Endothelial cell of umbilical vein (primary cell): ENCODE measurements at regions not wholly inside any gene's neighbourhood (a gene's known extent, or its start where the extent isn't known, plus 50 kb on each side); places are given as distances from the start of the nearest gene placed in this dataset.

Source experiments
- BruUV-seq: library from RNA; stranded (reverse); fragments of 400-500 nt; replicated peaks from 2 replicates; lab custom pipeline; 2021; lab: Mats Ljungman, UMichigan
- CTCF ChIA-PET: fragments of 300-600, 350-600 bp; sonication (Branson Sonifier 250); formaldehyde crosslinking; loops from one replicate; lab custom pipeline; 2021; ENCODE audit warnings: antibody characterized with exemption, inconsistent platforms; lab: Charles Lee
- POLR2A ChIA-PET: fragments of 300-600, 350-600 bp; sonication (Branson Sonifier 250); formaldehyde crosslinking; loops from one replicate; lab custom pipeline; 2021; ENCODE audit warnings: antibody characterized with exemption, inconsistent platforms; lab: Charles Lee
- DNase-seq: peaks from one replicate; pipeline ENCODE4 v3.0.0-alpha.2; 2011; ENCODE audit warnings: low read depth, low spot score
- FAIRE-seq: peaks from 2 replicates; lab custom pipeline; 2011; peaks lifted over from hg19 to GRCh38; lab: Jason Lieb, UNC
- H2AFZ ChIP-seq: 2 replicates; pipeline ENCODE4 v1.6.0; 2012; ENCODE audit warnings: low read depth, low read length, control low read depth, inconsistent platforms
- H3K27ac ChIP-seq: 2 replicates; pipeline ENCODE4 v1.5.1; 2011; ENCODE audit warnings: low read depth, mild to moderate bottlenecking, control low read depth, low read length, moderate library complexity; ENCODE audit not compliant: insufficient read depth
- H3K27me3 ChIP-seq, 2 experiments: 2 replicates each; pipeline versions ENCODE4 v1.6.0 to v1.6.1; 2011; ENCODE audit warnings: low read length in 2 of 2, mixed read lengths in 1 of 2; ENCODE audit not compliant: control insufficient read depth in 2 of 2, insufficient read depth in 2 of 2
- H3K36me3 ChIP-seq, 2 experiments: 2 replicates in 1 of 2; 3 replicates in 1 of 2; pipeline ENCODE4 v1.5.1; 2011; ENCODE audit warnings: low read length in 2 of 2, mild to moderate bottlenecking in 1 of 2, moderate library complexity in 1 of 2; ENCODE audit not compliant: control insufficient read depth in 2 of 2, insufficient read depth in 2 of 2; ENCODE audit errors: extremely low read depth in 1 of 2
- H3K4me1 ChIP-seq: 3 replicates; pipeline ENCODE4 v1.5.1; 2011; ENCODE audit warnings: mild to moderate bottlenecking, low read length; ENCODE audit not compliant: control insufficient read depth, insufficient read depth; ENCODE audit errors: extremely low read depth
- H3K4me2 ChIP-seq: 2 replicates; pipeline ENCODE4 v1.6.1; 2011; ENCODE audit warnings: low read length, control low read depth, mixed read lengths; ENCODE audit not compliant: insufficient read depth
- H3K4me3 ChIP-seq, 3 experiments: fragments of 200-600 bp in 1 of 3; sonication (generic), shearing (Covaris generic) in 1 of 3; replicated peaks in 1 of 3; 2 replicates each; pipeline ENCODE4 v1.5.1; 2011 to 2016; ENCODE audit warnings: control low read depth in 3 of 3, low read length in 3 of 3, mild to moderate bottlenecking in 2 of 3, inconsistent platforms in 1 of 3, low read depth in 1 of 3, moderate library complexity in 1 of 3; ENCODE audit not compliant: insufficient read depth in 1 of 3
- H3K79me2 ChIP-seq: 2 replicates; pipeline ENCODE4 v1.6.0; 2012; ENCODE audit warnings: low read length, inconsistent platforms; ENCODE audit not compliant: control insufficient read depth, insufficient read depth
- H3K9ac ChIP-seq: replicated peaks from 2 replicates; pipeline ENCODE3; 2011; ENCODE audit warnings: low read length, control low read depth; ENCODE audit not compliant: insufficient read depth; ENCODE audit errors: extremely low read depth
- H3K9me1 ChIP-seq: replicated peaks from 3 replicates; pipeline ENCODE4 v1.6.0; 2011; ENCODE audit warnings: mild to moderate bottlenecking, low read length; ENCODE audit not compliant: control insufficient read depth, insufficient read depth; ENCODE audit errors: extremely low read depth
- H3K9me3 ChIP-seq: replicated peaks from 2 replicates; pipeline ENCODE4 v1.5.1; 2012; ENCODE audit warnings: low read length, inconsistent platforms; ENCODE audit not compliant: control insufficient read depth, insufficient read depth
- H4K20me1 ChIP-seq: replicated peaks from 2 replicates; pipeline ENCODE3; 2011; ENCODE audit warnings: mild to moderate bottlenecking, low read length; ENCODE audit not compliant: control insufficient read depth, insufficient read depth; ENCODE audit errors: extremely low read depth
- CTCF ChIP-seq, 2 donors: IDR thresholded peaks; 1 replicate in 1 of 2; 2 replicates in 1 of 2; pipeline ENCODE4 v1.5.1; 2011; ENCODE audit warnings: low read length in 2 of 2, mild to moderate bottlenecking in 2 of 2, moderate library complexity in 2 of 2, control low read depth in 1 of 2, inconsistent platforms in 1 of 2, low read depth in 1 of 2; ENCODE audit not compliant: insufficient read depth in 1 of 2; ENCODE audit errors: extremely low read depth in 1 of 2
- EZH2 ChIP-seq: IDR thresholded peaks from 2 replicates; pipeline ENCODE4 v1.6.1; 2012; ENCODE audit warnings: borderline replicate concordance, low read depth, mild to moderate bottlenecking, moderate library complexity, low read length, inconsistent platforms; ENCODE audit not compliant: severe bottlenecking
- FOS ChIP-seq: IDR thresholded peaks from 2 replicates; pipeline ENCODE4 v1.6.1; 2011; ENCODE audit warnings: mild to moderate bottlenecking, low read length, moderate library complexity, borderline replicate concordance; ENCODE audit not compliant: insufficient read depth
- GATA2 ChIP-seq: IDR thresholded peaks from 2 replicates; pipeline ENCODE4 v1.7.0; 2011; ENCODE audit warnings: low read depth, mild to moderate bottlenecking, moderate library complexity, mixed read lengths, low read length; ENCODE audit not compliant: insufficient read length, insufficient read depth
- JUN ChIP-seq: IDR thresholded peaks from 2 replicates; pipeline ENCODE4 v1.6.1; 2011; ENCODE audit warnings: borderline replicate concordance, low read depth; ENCODE audit not compliant: insufficient read length, insufficient read depth
- MAX ChIP-seq: IDR thresholded peaks from 2 replicates; pipeline ENCODE4 v1.6.1; 2011; ENCODE audit not compliant: insufficient read depth, insufficient read length
- MYC ChIP-seq: IDR thresholded peaks from one replicate; pipeline ENCODE4 v1.6.1; 2011; ENCODE audit warnings: mild to moderate bottlenecking, low read depth, low read length
- POLR2A ChIP-seq: IDR thresholded peaks from 2 replicates; pipeline ENCODE4 v1.6.1; 2012; ENCODE audit warnings: low read depth, mild to moderate bottlenecking, control low read depth, low read length
- POLR2AphosphoS5 ChIP-seq: IDR thresholded peaks from 2 replicates; pipeline ENCODE4 v1.6.1; 2012; ENCODE audit warnings: low read depth, mild to moderate bottlenecking, control low read depth, low read length, moderate library complexity; ENCODE audit not compliant: insufficient read depth
- dilution Hi-C: fragments of 300-500 bp; cut with MboI; formaldehyde crosslinking; loops from one replicate; pipeline ENCODE4 v1.15.0; 2019; ENCODE audit warnings: low sequenced_read_pairs; ENCODE audit not compliant: extremely low pct_ligation_motif_present
- intact Hi-C: fragments of 100-400 bp; cut with micrococcal nuclease; formaldehyde crosslinking; loops from one replicate; pipeline ENCODE4 v1.10.0; 2022

GRCh38 chr9:82127465-82127864 is 138.9 kb downstream of the SPATA31D1 start:
- Histone ChIP-seq H3K9me1 (no peaks in the 10 kb centered on the region), H3K27ac (no peak overlapping the region), H3K4me2 (no peak overlapping the region), H2AFZ (no peak overlapping the region), H3K27me3 (no peaks in the 10 kb centered on the region), H3K9me3 (no peaks in the 10 kb centered on the region), H3K4me1 (no peaks in the 10 kb centered on the region), H3K4me3 (no peak overlapping the region), H3K79me2 (no peaks in the 10 kb centered on the region), H3K9ac (no peak overlapping the region), H4K20me1 (no peaks in the 10 kb centered on the region), H3K36me3 (no peaks in the 10 kb centered on the region)
- dilution Hi-C loops (no loop called here), intact Hi-C loops (no loop called here)
- TF ChIP-seq MAX (no peak), POLR2AphosphoS5 (no peak), JUN (no peak), POLR2A (no peak), EZH2 (no peak), FOS (no peak), MYC (no peak), CTCF (IDR thresholded peaks at IDR 0.05; ENCODE audit: extremely low read depth in 1 of 2, insufficient read depth in 1 of 2, low read depth in 1 of 2, low read length in 2 of 2) (no peak), GATA2 (no peak)
- BruUV-seq = no TSS peak
- FAIRE-seq = no peak
- ChIA-PET POLR2A (no interaction called here), CTCF (interaction anchor here (1.1 kb wide), 1 partner anchor 13 kb away, joined by 3 read pairs; no protein-coding TSS in a partner anchor)
- DNase-seq = no peak
